A673 (cell line): ENCODE measurements at regions not wholly inside any gene's neighbourhood (a gene's known extent, or its start where the extent isn't known, plus 50 kb on each side); places are given as distances from the start of the nearest gene placed in this dataset.

Experiments
- CTCF ChIP-seq: fragments of 300-800, 200-600 bp; sonication (generic); conservative IDR thresholded peaks from 2 replicates; pipeline ENCODE4 v1.5.1; 2017; ENCODE audit warnings: low read depth, mild to moderate bottlenecking, antibody characterized with exemption, low read length, moderate library complexity, mixed read lengths
- EZH2 ChIP-seq: fragments of 200-600 bp; sonication (generic); IDR thresholded peaks from 2 replicates; pipeline ENCODE4 v1.6.1; 2017; ENCODE audit warnings: borderline replicate concordance, low read depth, mild to moderate bottlenecking, mixed read lengths, antibody characterized with exemption, low read length; ENCODE audit not compliant: poor library complexity, severe bottlenecking

GRCh38 chr13:106401081-106401480 is 134.4 kb downstream of the EFNB2 start:
- TF ChIP-seq CTCF (no peak), EZH2 (no peak)
